ENCODE measurements at regions not wholly inside any gene's neighbourhood (a gene's known extent, or its start where the extent isn't known, plus 50 kb on each side); places are given as distances from the start of the nearest gene placed in this dataset.

- no peak for ATAC-seq
- no peak for DNase-seq
- intact Hi-C loops (cut with DNase I): no loop called here
These were observed 1027.2 kb upstream of the TMEM132C start for GRCh38 chr12:127239781-127240180.

GRCh38 chr12:127240249-127240929 is 1026.6 kb upstream of the TMEM132C start:
- intact Hi-C loops (cut with DNase I): no loop called here
- no peak for ATAC-seq
- DNase-seq: no peak

- DNase-seq (no peak), ATAC-seq (no peak)
These were observed 1025.7 kb upstream of the TMEM132C start for GRCh38 chr12:127241072-127241817.

GRCh38 chr12:127245009-127245408 is 1022.0 kb upstream of the TMEM132C start:
- intact Hi-C loops (cut with DNase I): no loop called here
- no peak for DNase-seq
- ATAC-seq: no peak

More at GRCh38 chr12:127241072-127241817, 1025.7 kb upstream of the TMEM132C start:
- intact Hi-C loops (cut with DNase I): no loop called here

- DNase-seq (no peak), ATAC-seq (no peak)
- intact Hi-C loops (cut with DNase I): no loop called here
These were observed 1021.5 kb upstream of the TMEM132C start for GRCh38 chr12:127245437-127245836.

- intact Hi-C loops (cut with DNase I): no loop called here
- ATAC-seq (no peak), DNase-seq (no peak)
These were observed 1019.0 kb upstream of the TMEM132C start for GRCh38 chr12:127247937-127248336.

GRCh38 chr12:127249428-127249827 is 1017.5 kb upstream of the TMEM132C start:
- intact Hi-C loops (cut with DNase I): no loop called here
- ATAC-seq: no peak
- DNase-seq: no peak

- intact Hi-C loops (cut with DNase I): no loop called here
- DNase-seq: no peak
- ATAC-seq: no peak
These were observed 1013.1 kb upstream of the TMEM132C start for GRCh38 chr12:127253797-127254327.

GRCh38 chr12:127254420-127254955 is 1012.5 kb upstream of the TMEM132C start:
- ATAC-seq: no peak
- intact Hi-C loops (cut with DNase I): no loop called here
- DNase-seq: no peak

GRCh38 chr12:127257366-127257935 is 1009.5 kb upstream of the TMEM132C start:
- DNase-seq: no peak
- intact Hi-C loops (cut with DNase I): no loop called here
- no peak for ATAC-seq

- intact Hi-C loops (cut with DNase I): no loop called here
- no peak for ATAC-seq
- no peak for DNase-seq
These were observed 1006.4 kb upstream of the TMEM132C start for GRCh38 chr12:127260531-127260930.

GRCh38 chr12:127260999-127261398 is 1006.0 kb upstream of the TMEM132C start:
- DNase-seq (no peak), ATAC-seq (no peak)
- intact Hi-C loops (cut with DNase I): no loop called here

GRCh38 chr12:127262615-127263014 is 1004.4 kb upstream of the TMEM132C start:
- DNase-seq (no peak), ATAC-seq (no peak)
- intact Hi-C loops (cut with DNase I): no loop called here

- DNase-seq: no peak
- ATAC-seq: no peak
- intact Hi-C loops (cut with DNase I): no loop called here
These were observed 1003.3 kb upstream of the TMEM132C start for GRCh38 chr12:127263621-127264020.

- intact Hi-C loops (cut with DNase I): no loop called here
- DNase-seq (no peak), ATAC-seq (no peak)
These were observed 999.8 kb upstream of the TMEM132C start for GRCh38 chr12:127267128-127267527.

- intact Hi-C loops (cut with DNase I): no loop called here
- DNase-seq: no peak
- no peak for ATAC-seq
These were observed 998.8 kb upstream of the TMEM132C start for GRCh38 chr12:127268213-127268612.

- intact Hi-C loops (cut with DNase I): no loop called here
- no peak for ATAC-seq
- DNase-seq: no peak
These were observed 998.1 kb upstream of the TMEM132C start for GRCh38 chr12:127268706-127269425.

GRCh38 chr12:127270193-127270592 is 996.8 kb upstream of the TMEM132C start:
- ATAC-seq: no peak
- DNase-seq: no peak
- intact Hi-C loops (cut with DNase I): no loop called here

- no peak for ATAC-seq
- DNase-seq: no peak
- intact Hi-C loops (cut with DNase I): no loop called here
These were observed 995.2 kb upstream of the TMEM132C start for GRCh38 chr12:127271776-127272175.
